ENCODE measurements at regions not wholly inside any gene's neighbourhood (a gene's known extent, or its start where the extent isn't known, plus 50 kb on each side); places are given as distances from the start of the nearest gene placed in this dataset.

DNA sequence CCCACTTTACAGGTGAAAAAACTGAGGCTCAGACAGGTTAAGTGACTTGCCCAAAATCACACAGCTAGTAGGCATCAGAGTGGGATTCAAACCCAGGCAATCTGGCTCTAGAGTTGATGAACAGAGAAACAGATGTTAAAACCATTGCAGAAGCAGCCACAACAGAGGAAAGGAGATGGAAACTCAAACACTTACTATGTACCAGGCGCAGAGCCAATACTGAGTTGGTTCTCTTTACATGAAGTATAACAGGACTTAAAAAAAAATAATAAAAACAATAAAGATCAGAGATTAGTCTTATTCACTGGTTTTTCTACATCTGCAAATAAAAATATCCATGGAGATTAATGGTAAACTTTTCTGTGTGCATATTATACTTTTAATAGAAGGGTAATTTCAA, 84.9 kb upstream of the SPATA12 start:
- FAIRE-seq (no peak), DNase-seq (no peak)
- no peak overlapping the region for H3K4me3 ChIP-seq (ENCODE audit: low read length in 3 of 3)
- no peaks in the 10 kb centered on the region for H3K27me3 ChIP-seq (ENCODE audit: control insufficient read depth, insufficient read depth, low read length)
- H3K27ac ChIP-seq (ENCODE audit: low read depth in 2 of 2, low read length in 2 of 2) = no peak overlapping the region
- H3K9me3 ChIP-seq (ENCODE audit: control insufficient read depth in 2 of 3, insufficient read depth in 1 of 3, low read length in 3 of 3) = no peaks in the 10 kb centered on the region
- TF ChIP-seq, protein P1, sequence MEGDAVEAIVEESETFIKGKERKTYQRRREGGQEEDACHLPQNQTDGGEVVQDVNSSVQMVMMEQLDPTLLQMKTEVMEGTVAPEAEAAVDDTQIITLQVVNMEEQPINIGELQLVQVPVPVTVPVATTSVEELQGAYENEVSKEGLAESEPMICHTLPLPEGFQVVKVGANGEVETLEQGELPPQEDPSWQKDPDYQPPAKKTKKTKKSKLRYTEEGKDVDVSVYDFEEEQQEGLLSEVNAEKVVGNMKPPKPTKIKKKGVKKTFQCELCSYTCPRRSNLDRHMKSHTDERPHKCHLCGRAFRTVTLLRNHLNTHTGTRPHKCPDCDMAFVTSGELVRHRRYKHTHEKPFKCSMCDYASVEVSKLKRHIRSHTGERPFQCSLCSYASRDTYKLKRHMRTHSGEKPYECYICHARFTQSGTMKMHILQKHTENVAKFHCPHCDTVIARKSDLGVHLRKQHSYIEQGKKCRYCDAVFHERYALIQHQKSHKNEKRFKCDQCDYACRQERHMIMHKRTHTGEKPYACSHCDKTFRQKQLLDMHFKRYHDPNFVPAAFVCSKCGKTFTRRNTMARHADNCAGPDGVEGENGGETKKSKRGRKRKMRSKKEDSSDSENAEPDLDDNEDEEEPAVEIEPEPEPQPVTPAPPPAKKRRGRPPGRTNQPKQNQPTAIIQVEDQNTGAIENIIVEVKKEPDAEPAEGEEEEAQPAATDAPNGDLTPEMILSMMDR (IDR thresholded peaks at IDR 0.05; ENCODE audit: borderline replicate concordance, extremely low read depth, insufficient read depth) = no peak
- no peaks in the 10 kb centered on the region for H3K4me1 ChIP-seq (ENCODE audit: control insufficient read depth in 2 of 3, insufficient read depth in 2 of 3, low read depth in 1 of 3, low read length in 3 of 3)
- H3K36me3 ChIP-seq (ENCODE audit: control insufficient read depth in 2 of 3, insufficient read depth in 3 of 3, low read length in 3 of 3) = no peaks in the 10 kb centered on the region
- intact Hi-C loops (cut with DNase I) = no loop called here
- H3K9ac ChIP-seq (ENCODE audit: low read length in 3 of 3) = no peak overlapping the region

GRCh38 chr3:56974247-56974930, 86.1 kb upstream of the SPATA12 start:
- DNase-seq = peak in 2 of 5 donors; percentile 27 to 38
- Histone ChIP-seq H3K4me3 (ENCODE audit: low read length in 3 of 3) (no peak overlapping the region), H3K27me3 (ENCODE audit: control insufficient read depth, insufficient read depth, low read length) (no peaks in the 10 kb centered on the region), H3K36me3 (ENCODE audit: control insufficient read depth in 2 of 3, insufficient read depth in 3 of 3, low read length in 3 of 3) (no peaks in the 10 kb centered on the region), H3K27ac (ENCODE audit: low read depth in 2 of 2, low read length in 2 of 2) (no peak overlapping the region), H3K4me1 (ENCODE audit: control insufficient read depth in 2 of 3, insufficient read depth in 2 of 3, low read depth in 1 of 3, low read length in 3 of 3) (no peaks in the 10 kb centered on the region), H3K9me3 (ENCODE audit: control insufficient read depth in 2 of 3, insufficient read depth in 1 of 3, low read length in 3 of 3) (no peaks in the 10 kb centered on the region), H3K9ac (ENCODE audit: low read length in 3 of 3) (no peak overlapping the region)
- no peak for FAIRE-seq
- intact Hi-C loops (cut with DNase I) = no loop called here
- TF ChIP-seq, protein P1 (IDR thresholded peaks at IDR 0.05; ENCODE audit: borderline replicate concordance, extremely low read depth, insufficient read depth) = no peak

- DNase-seq (no peak), FAIRE-seq (no peak)
- Histone ChIP-seq H3K4me3 (ENCODE audit: low read length in 3 of 3) (no peak overlapping the region), H3K9me3 (ENCODE audit: control insufficient read depth in 2 of 3, insufficient read depth in 1 of 3, low read length in 3 of 3) (no peaks in the 10 kb centered on the region), H3K27ac (ENCODE audit: low read depth in 2 of 2, low read length in 2 of 2) (no peak overlapping the region), H3K9ac (ENCODE audit: low read length in 3 of 3) (no peak overlapping the region), H3K27me3 (ENCODE audit: control insufficient read depth, insufficient read depth, low read length) (no peaks in the 10 kb centered on the region), H3K36me3 (ENCODE audit: control insufficient read depth in 2 of 3, insufficient read depth in 3 of 3, low read length in 3 of 3) (no peaks in the 10 kb centered on the region), H3K4me1 (ENCODE audit: control insufficient read depth in 2 of 3, insufficient read depth in 2 of 3, low read depth in 1 of 3, low read length in 3 of 3) (no peaks in the 10 kb centered on the region)
- intact Hi-C loops (cut with DNase I) = no loop called here
- TF ChIP-seq, protein P1 (IDR thresholded peaks at IDR 0.05; ENCODE audit: borderline replicate concordance, extremely low read depth, insufficient read depth) = no peak
Measured at GRCh38 chr3:56971816-56972215, 88.6 kb upstream of the SPATA12 start.

DNA sequence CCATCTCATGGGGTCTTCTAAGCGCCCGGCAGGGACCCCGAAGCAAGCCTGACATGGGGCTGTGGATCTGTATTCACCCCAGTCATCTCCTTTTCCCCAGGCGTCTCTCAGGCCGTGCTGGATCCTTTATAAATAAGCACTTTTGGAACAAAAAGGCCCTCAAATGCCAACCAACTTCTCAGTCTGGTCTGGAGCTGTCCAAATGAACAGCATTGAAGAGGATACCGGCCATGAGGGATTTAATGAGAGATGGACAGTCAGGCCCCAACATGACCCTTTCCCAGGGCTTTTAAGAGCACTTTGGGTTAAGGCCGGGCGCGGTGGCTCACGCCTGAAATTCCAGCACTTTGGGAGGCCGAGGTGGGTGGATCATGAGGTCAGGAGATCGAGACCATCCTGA, 89.2 kb upstream of the SPATA12 start:
- DNase-seq (no peak), FAIRE-seq (no peak)
- TF ChIP-seq, protein P1 (IDR thresholded peaks at IDR 0.05; ENCODE audit: borderline replicate concordance, extremely low read depth, insufficient read depth) = no peak
- H3K36me3 ChIP-seq (ENCODE audit: control insufficient read depth in 2 of 3, insufficient read depth in 3 of 3, low read length in 3 of 3) = no peaks in the 10 kb centered on the region
- no peaks in the 10 kb centered on the region for H3K4me1 ChIP-seq (ENCODE audit: control insufficient read depth in 2 of 3, insufficient read depth in 2 of 3, low read depth in 1 of 3, low read length in 3 of 3)
- no peaks in the 10 kb centered on the region for H3K9me3 ChIP-seq (ENCODE audit: control insufficient read depth in 2 of 3, insufficient read depth in 1 of 3, low read length in 3 of 3)
- intact Hi-C loops (cut with DNase I) = no loop called here
- H3K4me3 ChIP-seq (ENCODE audit: low read length in 3 of 3) = no peak overlapping the region
- H3K27me3 ChIP-seq (ENCODE audit: control insufficient read depth, insufficient read depth, low read length) = no peaks in the 10 kb centered on the region
- no peak overlapping the region for H3K9ac ChIP-seq (ENCODE audit: low read length in 3 of 3)
- H3K27ac ChIP-seq (ENCODE audit: low read depth in 2 of 2, low read length in 2 of 2) = no peak overlapping the region

All from kidney (tissue), 13 donors.